ENCODE measurements at regions not wholly inside any gene's neighbourhood (a gene's known extent, or its start where the extent isn't known, plus 50 kb on each side); places are given as distances from the start of the nearest gene placed in this dataset.

DNA sequence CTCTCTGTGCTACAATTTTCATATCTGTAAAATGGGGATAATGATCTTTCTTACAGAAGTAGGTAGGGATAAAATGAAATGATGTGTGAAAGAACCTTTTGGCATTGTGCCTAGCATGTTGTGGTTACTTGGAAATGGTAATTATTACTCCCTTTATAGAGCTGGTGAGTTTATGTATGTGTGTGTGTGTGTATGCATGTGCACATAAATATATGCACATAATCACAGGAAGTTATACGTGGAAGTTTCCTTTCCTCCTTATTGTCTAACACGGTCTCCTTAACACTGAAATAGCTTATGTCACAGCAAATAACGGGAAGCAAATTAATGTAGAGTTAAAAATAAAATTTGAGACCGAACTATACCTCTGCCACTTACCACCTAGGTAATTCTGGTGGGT, 163.7 kb upstream of the ZBED5 start:
- intact Hi-C loops (cut with DNase I): no loop called here
- TF ChIP-seq, protein P1, sequence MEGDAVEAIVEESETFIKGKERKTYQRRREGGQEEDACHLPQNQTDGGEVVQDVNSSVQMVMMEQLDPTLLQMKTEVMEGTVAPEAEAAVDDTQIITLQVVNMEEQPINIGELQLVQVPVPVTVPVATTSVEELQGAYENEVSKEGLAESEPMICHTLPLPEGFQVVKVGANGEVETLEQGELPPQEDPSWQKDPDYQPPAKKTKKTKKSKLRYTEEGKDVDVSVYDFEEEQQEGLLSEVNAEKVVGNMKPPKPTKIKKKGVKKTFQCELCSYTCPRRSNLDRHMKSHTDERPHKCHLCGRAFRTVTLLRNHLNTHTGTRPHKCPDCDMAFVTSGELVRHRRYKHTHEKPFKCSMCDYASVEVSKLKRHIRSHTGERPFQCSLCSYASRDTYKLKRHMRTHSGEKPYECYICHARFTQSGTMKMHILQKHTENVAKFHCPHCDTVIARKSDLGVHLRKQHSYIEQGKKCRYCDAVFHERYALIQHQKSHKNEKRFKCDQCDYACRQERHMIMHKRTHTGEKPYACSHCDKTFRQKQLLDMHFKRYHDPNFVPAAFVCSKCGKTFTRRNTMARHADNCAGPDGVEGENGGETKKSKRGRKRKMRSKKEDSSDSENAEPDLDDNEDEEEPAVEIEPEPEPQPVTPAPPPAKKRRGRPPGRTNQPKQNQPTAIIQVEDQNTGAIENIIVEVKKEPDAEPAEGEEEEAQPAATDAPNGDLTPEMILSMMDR (IDR thresholded peaks at IDR 0.05): no peak
- no peaks in the 10 kb centered on the region for H3K36me3 ChIP-seq
- H3K27me3 ChIP-seq: no peaks in the 10 kb centered on the region
- no peaks in the 10 kb centered on the region for H3K9me3 ChIP-seq
- no peak overlapping the region for H3K27ac ChIP-seq
- DNase-seq (ENCODE audit: low spot score in 2 of 2): no peak
- H3K4me3 ChIP-seq: no peak overlapping the region
- no peaks in the 10 kb centered on the region for H3K4me1 ChIP-seq

DNA sequence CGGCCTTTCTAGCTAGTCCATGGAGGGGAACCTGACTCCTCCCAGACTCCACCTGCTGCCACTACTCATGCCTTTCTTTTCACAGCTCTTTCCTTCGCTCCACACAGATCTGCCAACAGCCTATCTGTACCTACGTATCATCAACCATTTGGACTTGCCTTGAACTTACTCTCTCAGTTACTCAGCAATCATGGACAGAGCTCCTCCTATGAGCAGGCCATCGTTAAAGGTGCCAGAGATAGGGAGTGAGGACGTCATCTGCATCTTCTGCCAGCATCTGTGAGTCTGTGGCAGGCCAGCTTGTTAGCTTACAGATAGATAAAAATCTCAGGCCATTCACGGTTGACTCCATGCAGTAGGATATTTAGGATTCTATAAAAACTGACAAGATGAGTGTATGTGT, 162.9 kb upstream of the ZBED5 start:
- Histone ChIP-seq H3K36me3 (no peaks in the 10 kb centered on the region), H3K9me3 (no peaks in the 10 kb centered on the region), H3K4me3 (no peak overlapping the region), H3K4me1 (no peaks in the 10 kb centered on the region), H3K27me3 (no peaks in the 10 kb centered on the region), H3K27ac (no peak overlapping the region)
- TF ChIP-seq, protein P1 (IDR thresholded peaks at IDR 0.05): no peak
- no peak for DNase-seq (ENCODE audit: low spot score in 2 of 2)
- intact Hi-C loops (cut with DNase I): no loop called here

DNA sequence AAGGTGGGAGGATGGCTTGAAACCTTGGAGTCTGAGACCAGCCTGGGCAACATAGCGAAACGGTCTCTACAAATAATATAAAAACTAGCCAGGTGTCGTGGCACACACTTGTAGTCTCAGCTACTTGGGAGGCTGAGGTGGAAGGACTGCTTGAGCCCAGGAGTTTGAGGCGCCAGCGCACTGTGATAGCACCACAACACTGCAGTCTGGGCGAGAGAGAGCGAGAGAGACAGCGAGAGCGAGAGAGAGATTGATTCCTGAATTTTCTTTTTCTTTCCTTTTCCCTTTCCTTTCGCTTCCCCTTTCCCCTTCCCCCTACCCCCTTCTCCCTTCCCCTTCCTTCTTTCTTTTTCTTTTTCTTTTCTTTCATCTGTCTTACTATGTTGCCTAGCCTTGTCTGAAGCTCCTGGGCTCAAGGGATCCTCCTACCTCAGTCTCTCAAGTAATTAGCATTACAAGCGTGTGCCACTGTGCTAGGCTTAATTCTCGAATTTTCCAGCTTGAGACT, 162.4 kb upstream of the ZBED5 start:
- Histone ChIP-seq H3K4me1 (no peaks in the 10 kb centered on the region), H3K36me3 (no peaks in the 10 kb centered on the region), H3K4me3 (no peak overlapping the region), H3K27me3 (no peaks in the 10 kb centered on the region), H3K9me3 (no peaks in the 10 kb centered on the region), H3K27ac (no peak overlapping the region)
- intact Hi-C loops (cut with DNase I): no loop called here
- DNase-seq (ENCODE audit: low spot score in 2 of 2): no peak
- TF ChIP-seq, protein P1 (IDR thresholded peaks at IDR 0.05): no peak

DNA sequence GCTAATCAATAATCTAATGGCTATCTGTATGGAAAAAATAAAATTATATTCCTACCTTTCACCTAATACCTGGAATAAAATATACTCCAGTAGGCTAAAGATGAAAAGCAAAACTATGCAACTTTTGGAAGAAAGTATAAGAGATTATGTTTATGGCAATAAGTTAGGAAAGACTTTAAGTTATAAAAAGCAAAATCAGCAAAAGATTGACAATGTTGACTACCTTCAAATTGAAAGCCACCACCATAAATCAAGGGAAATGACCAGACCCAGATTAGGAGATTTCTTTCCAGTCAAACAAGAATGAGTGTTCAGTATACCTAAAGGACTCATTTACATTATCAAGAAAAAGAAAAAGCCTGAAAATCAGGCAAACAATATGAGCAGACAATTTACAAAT, 159.1 kb upstream of the ZBED5 start:
- Histone ChIP-seq H3K36me3 (no peaks in the 10 kb centered on the region), H3K4me1 (no peaks in the 10 kb centered on the region), H3K27me3 (no peaks in the 10 kb centered on the region), H3K27ac (no peak overlapping the region), H3K4me3 (no peak overlapping the region), H3K9me3 (no peaks in the 10 kb centered on the region)
- TF ChIP-seq, protein P1 (IDR thresholded peaks at IDR 0.05): no peak
- DNase-seq (ENCODE audit: low spot score in 2 of 2): no peak
- intact Hi-C loops (cut with DNase I): no loop called here

DNA sequence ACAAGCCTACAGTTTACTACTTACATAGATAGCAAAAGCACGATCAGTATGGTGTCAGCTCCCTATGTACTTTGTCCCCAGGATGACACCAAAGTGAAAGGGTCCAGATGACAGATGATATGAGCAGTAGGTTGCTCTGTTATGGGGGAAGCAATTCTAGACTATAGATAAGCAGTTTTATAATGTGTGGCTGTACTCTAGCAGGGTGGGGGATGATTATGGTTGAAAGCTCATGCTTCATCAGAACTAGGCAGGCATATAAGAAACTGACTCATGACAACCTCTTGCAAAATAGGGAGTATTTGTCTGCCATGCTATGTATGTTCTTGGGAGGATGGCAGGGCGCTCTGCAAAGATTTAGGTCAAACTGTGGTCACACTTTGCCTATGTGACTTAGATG, 158.2 kb upstream of the ZBED5 start:
- Histone ChIP-seq H3K9me3 (no peaks in the 10 kb centered on the region), H3K4me1 (no peaks in the 10 kb centered on the region), H3K27ac (no peak overlapping the region), H3K27me3 (no peaks in the 10 kb centered on the region), H3K4me3 (no peak overlapping the region), H3K36me3 (no peaks in the 10 kb centered on the region)
- TF ChIP-seq, protein P1 (IDR thresholded peaks at IDR 0.05): no peak
- no peak for DNase-seq (ENCODE audit: low spot score in 2 of 2)
- intact Hi-C loops (cut with DNase I): no loop called here

DNA sequence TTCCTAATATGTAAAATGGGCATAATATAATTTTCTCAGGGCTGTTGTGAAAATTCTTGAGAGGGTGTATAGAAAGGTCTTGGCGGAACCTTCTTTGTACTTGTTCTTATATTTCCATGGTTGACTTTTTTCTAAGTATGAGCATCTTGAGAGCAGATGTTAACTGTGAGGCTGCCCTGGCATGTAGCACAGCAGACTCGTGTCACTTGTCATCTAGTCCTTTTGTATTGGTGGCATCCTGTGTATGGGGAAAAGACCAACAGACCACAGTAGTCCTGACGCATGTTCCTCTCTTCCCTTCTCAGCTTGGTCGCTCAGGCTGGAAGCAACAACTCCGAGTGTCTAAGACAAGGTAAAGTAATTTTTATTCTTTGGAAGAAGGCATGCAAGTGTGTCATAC, 153.8 kb upstream of the ZBED5 start:
- no peaks in the 10 kb centered on the region for H3K36me3 ChIP-seq
- intact Hi-C loops (cut with DNase I): no loop called here
- H3K9me3 ChIP-seq: no peaks in the 10 kb centered on the region
- TF ChIP-seq, protein P1 (IDR thresholded peaks at IDR 0.05): no peak
- no peaks in the 10 kb centered on the region for H3K4me1 ChIP-seq
- H3K27me3 ChIP-seq: no peaks in the 10 kb centered on the region
- DNase-seq (ENCODE audit: low spot score in 2 of 2): no peak
- H3K27ac ChIP-seq: no peak overlapping the region
- H3K4me3 ChIP-seq: no peak overlapping the region
